ENCODE measurements at regions not wholly inside any gene's neighbourhood (a gene's known extent, or its start where the extent isn't known, plus 50 kb on each side); places are given as distances from the start of the nearest gene placed in this dataset.
"Not testable (repeated sequence)": the region's sequence is repeated elsewhere in the genome, so short reads cannot be mapped to it uniquely, and the experiment has no call there.

GRCh38 chr17:20890338-20890737 lies 152.5 kb downstream of the USP22 start:
- DNase-seq (no peak), ATAC-seq (no peak)
- TF ChIP-seq EZH2phosphoT487 (IDR thresholded peaks at IDR 0.05; ENCODE audit: borderline replicate concordance, low read length) = no peak
- no peak for TF ChIP-seq CTCF (conservative IDR thresholded peaks at IDR 0.05; ENCODE audit: low read depth, low read length)
- no peak for TF ChIP-seq EZH2 (IDR thresholded peaks at IDR 0.05; ENCODE audit: low read length, unreplicated experiment)
- no peaks in the 10 kb centered on the region for H3K36me3 ChIP-seq (ENCODE audit: low read depth, low read length)
- H3K27me3 ChIP-seq (ENCODE audit: low read length) = peaks cover 20% of the 10 kb centered on the region
- 0 out of 2 replicates have a peak, but pooled peaks cover 4% of the 10 kb centered on the region for H3K4me1 ChIP-seq (ENCODE audit: insufficient read depth, low read length)
- H3K9me3 ChIP-seq (ENCODE audit: low read length) = no peaks in the 10 kb centered on the region
- no peak overlapping the region for H3K4me3 ChIP-seq (ENCODE audit: low read length)
- H3F3A ChIP-seq (ENCODE audit: low read length, unreplicated experiment) = no peaks in the 10 kb centered on the region
- no peak overlapping the region for H3K9ac ChIP-seq (ENCODE audit: low read length)
- BruUV-seq (replicated peaks) = no TSS peak
- H4K20me1 ChIP-seq (ENCODE audit: low read length) = no peaks in the 10 kb centered on the region
- H3K4me2 ChIP-seq (ENCODE audit: low read length) = no peak overlapping the region
- intact Hi-C loops (cut with micrococcal nuclease) = no loop called here
- CTCF ChIA-PET = no interaction called here
- no peak overlapping the region for H2AFZ ChIP-seq (ENCODE audit: low read length)
- no peak overlapping the region for H3K27ac ChIP-seq (ENCODE audit: low read length)
- POLR2A ChIA-PET (ENCODE audit: unreplicated experiment) = no interaction called here
- no peaks in the 10 kb centered on the region for H3K9me2 ChIP-seq (replicated peaks; ENCODE audit: low read length)
- H3K79me2 ChIP-seq (ENCODE audit: low read length) = no peaks in the 10 kb centered on the region

DNA sequence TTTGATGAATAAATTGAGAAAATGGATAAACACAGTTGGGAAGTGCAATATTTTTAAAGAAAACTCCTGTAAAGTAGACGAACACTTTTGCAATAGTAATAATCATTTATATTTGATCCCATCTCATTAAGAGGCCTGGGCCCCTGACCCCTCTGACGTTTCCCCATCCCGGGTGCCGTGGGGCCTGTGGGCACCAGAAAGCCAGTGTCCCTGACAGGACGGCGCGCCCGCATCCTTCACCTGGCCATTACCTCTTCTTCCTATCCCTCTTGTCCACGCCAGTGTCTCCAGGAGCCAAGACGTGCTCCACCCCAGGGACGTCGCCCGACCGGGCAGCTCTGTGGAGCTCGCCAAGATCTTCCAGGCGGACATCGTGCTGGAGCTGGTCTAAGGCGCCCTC lies 147.4 kb downstream of the USP22 start:
- H3K9ac ChIP-seq (ENCODE audit: low read length); DNase-seq; H2AFZ ChIP-seq (ENCODE audit: low read length); ATAC-seq; intact Hi-C loops (cut with micrococcal nuclease); BruUV-seq (replicated peaks); CTCF ChIA-PET; H3F3A ChIP-seq (ENCODE audit: low read length, unreplicated experiment); H3K36me3 ChIP-seq (ENCODE audit: low read depth, low read length); H3K27me3 ChIP-seq (ENCODE audit: low read length); H3K79me2 ChIP-seq (ENCODE audit: low read length); H4K20me1 ChIP-seq (ENCODE audit: low read length); H3K9me2 ChIP-seq (replicated peaks; ENCODE audit: low read length); H3K4me1 ChIP-seq (ENCODE audit: insufficient read depth, low read length); H3K9me3 ChIP-seq (ENCODE audit: low read length); H3K4me3 ChIP-seq (ENCODE audit: low read length): not testable (repeated sequence)
- Histone ChIP-seq H3K4me2 (ENCODE audit: low read length) (0 out of 2 replicates have a peak overlapping the region, but pooled peaks have one; percentile 22), H3K27ac (ENCODE audit: low read length) (0 out of 2 replicates have a peak overlapping the region, but pooled peaks have one; percentile 34)
- POLR2A ChIA-PET (ENCODE audit: unreplicated experiment) = interaction anchor here (1.1 kb wide), 1 partner anchor 41 kb away, joined by 5 read pairs; no protein-coding TSS in a partner anchor

DNA sequence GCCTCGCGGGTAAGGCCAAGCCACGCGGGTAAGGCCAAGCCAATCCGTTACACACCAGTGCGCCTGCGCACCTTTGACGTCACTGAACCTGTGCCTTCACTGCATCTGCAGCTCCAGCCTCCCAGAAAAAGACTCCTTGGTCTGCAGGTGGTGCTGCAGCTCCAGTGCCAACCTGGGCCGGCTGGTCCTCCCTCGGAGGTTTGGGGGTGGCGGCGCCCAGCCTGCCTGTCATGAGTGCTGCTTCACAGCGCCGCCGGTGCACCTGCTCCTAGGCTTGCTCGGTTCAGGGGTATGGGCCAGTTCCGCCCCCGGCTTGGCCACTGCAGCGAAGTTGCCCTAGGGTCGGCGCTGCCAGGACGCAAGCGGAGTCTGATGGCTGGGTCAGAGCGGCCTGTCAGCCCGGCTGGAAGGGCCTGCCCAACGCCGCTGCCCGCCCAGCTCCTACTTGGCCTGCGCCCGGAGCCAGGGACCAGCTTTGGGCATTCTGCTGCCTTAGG lies 146.6 kb downstream of the USP22 start:
- Histone ChIP-seq H2AFZ (ENCODE audit: low read length) (no peak overlapping the region), H3K36me3 (ENCODE audit: low read depth, low read length) (no peaks in the 10 kb centered on the region), H3K79me2 (ENCODE audit: low read length) (no peaks in the 10 kb centered on the region), H3F3A (ENCODE audit: low read length, unreplicated experiment) (no peaks in the 10 kb centered on the region), H3K4me3 (ENCODE audit: low read length) (no peak overlapping the region), H3K27ac (ENCODE audit: low read length) (no peak overlapping the region), H3K9me2 (replicated peaks; ENCODE audit: low read length) (no peaks in the 10 kb centered on the region), H3K9me3 (ENCODE audit: low read length) (no peaks in the 10 kb centered on the region), H3K4me1 (ENCODE audit: insufficient read depth, low read length) (0 out of 2 replicates have a peak, but pooled peaks cover 4% of the 10 kb centered on the region), H3K4me2 (ENCODE audit: low read length) (no peak overlapping the region), H3K9ac (ENCODE audit: low read length) (no peak overlapping the region), H3K27me3 (ENCODE audit: low read length) (no peaks in the 10 kb centered on the region), H4K20me1 (ENCODE audit: low read length) (no peaks in the 10 kb centered on the region)
- no peak for TF ChIP-seq EZH2phosphoT487 (IDR thresholded peaks at IDR 0.05; ENCODE audit: borderline replicate concordance, low read length)
- TF ChIP-seq CTCF (conservative IDR thresholded peaks at IDR 0.05; ENCODE audit: low read depth, low read length) = 0 out of 2 replicates have a peak, but pooled peaks have one; percentile 11
- no peak for TF ChIP-seq EZH2 (IDR thresholded peaks at IDR 0.05; ENCODE audit: low read length, unreplicated experiment)
- DNase-seq (no peak), ATAC-seq (no peak)
- CTCF ChIA-PET = no interaction called here
- intact Hi-C loops (cut with micrococcal nuclease) = no loop called here
- POLR2A ChIA-PET (ENCODE audit: unreplicated experiment) = no interaction called here
- BruUV-seq (replicated peaks) = no TSS peak

DNA sequence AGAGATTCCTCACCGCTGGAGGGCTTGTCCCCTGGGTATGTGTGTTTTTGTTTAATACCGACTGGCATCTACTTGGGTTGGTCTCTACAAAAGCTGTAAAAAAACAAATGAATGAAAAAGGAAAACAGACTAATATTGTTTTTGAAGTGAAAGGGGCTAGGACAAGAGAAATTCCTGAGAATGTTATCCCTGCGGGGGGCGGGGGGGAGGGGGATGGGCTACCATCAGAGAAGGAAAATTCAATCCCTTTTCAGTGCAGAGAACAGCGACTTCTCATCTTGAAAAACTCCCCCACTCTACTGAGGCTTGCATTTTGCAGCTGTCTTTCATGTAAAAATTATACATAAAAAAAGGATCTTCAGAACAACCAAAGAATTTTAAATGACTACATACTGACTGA lies 144.1 kb downstream of the USP22 start:
- CTCF ChIA-PET; H4K20me1 ChIP-seq (ENCODE audit: low read length); H3K9me3 ChIP-seq (ENCODE audit: low read length); POLR2A ChIA-PET (ENCODE audit: unreplicated experiment); H2AFZ ChIP-seq (ENCODE audit: low read length); H3K4me1 ChIP-seq (ENCODE audit: insufficient read depth, low read length); H3K36me3 ChIP-seq (ENCODE audit: low read depth, low read length); H3K27me3 ChIP-seq (ENCODE audit: low read length); H3K79me2 ChIP-seq (ENCODE audit: low read length); H3K4me3 ChIP-seq (ENCODE audit: low read length); H3K4me2 ChIP-seq (ENCODE audit: low read length); DNase-seq; H3F3A ChIP-seq (ENCODE audit: low read length, unreplicated experiment); BruUV-seq (replicated peaks); intact Hi-C loops (cut with micrococcal nuclease); H3K9ac ChIP-seq (ENCODE audit: low read length); ATAC-seq; H3K27ac ChIP-seq (ENCODE audit: low read length); H3K9me2 ChIP-seq (replicated peaks; ENCODE audit: low read length): not testable (repeated sequence)

DNA sequence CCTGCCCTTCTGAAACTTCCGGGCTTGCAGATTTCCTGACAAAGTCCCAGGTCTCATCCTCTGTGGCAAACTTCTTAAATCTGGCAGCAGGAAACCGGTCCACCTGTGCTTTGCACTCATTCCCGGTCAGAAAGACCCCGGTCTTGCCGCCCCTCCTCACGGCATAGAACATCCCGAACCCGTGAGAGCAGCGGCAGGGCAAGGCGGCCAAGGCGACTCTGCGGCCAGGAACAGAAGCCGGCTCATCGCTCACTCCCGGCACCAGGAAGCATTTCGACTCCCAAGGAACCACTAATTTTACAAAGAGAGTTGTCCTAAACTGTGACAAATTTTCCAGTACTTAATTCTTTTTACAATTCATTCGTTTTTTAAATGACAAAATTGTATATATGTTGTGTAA lies 140.3 kb downstream of the USP22 start:
- DNase-seq; H3K4me2 ChIP-seq (ENCODE audit: low read length); H3K79me2 ChIP-seq (ENCODE audit: low read length); H3K4me3 ChIP-seq (ENCODE audit: low read length); POLR2A ChIA-PET (ENCODE audit: unreplicated experiment); H3F3A ChIP-seq (ENCODE audit: low read length, unreplicated experiment); H3K27me3 ChIP-seq (ENCODE audit: low read length); H4K20me1 ChIP-seq (ENCODE audit: low read length); BruUV-seq (replicated peaks); H3K4me1 ChIP-seq (ENCODE audit: insufficient read depth, low read length); intact Hi-C loops (cut with micrococcal nuclease); H3K9me2 ChIP-seq (replicated peaks; ENCODE audit: low read length); H3K27ac ChIP-seq (ENCODE audit: low read length); H3K9ac ChIP-seq (ENCODE audit: low read length); H3K36me3 ChIP-seq (ENCODE audit: low read depth, low read length); H2AFZ ChIP-seq (ENCODE audit: low read length); H3K9me3 ChIP-seq (ENCODE audit: low read length); CTCF ChIA-PET; ATAC-seq: not testable (repeated sequence)
